Stimulated activated memory B cell treated with anti-CD40 and anti-IgM and Interleukin-4, amounts not matched to agents 10 μg/mL and 1 μg/mL and 100 μg/mL, for 72 hours (primary cell): ENCODE measurements at regions not wholly inside any gene's neighbourhood (a gene's known extent, or its start where the extent isn't known, plus 50 kb on each side); places are given as distances from the start of the nearest gene placed in this dataset.

Experiments used
- ATAC-seq: fragments of 150-1000 bp; cut with Tn5 transposase; 2 replicates; pipeline ENCODE4 v1.10.0; 2021
- H3K27ac Mint-ChIP-seq: one replicate; pipeline ENCODE4 v1.8.0; 2022; ENCODE audit warnings: mild to moderate bottlenecking, mixed read lengths
- H3K27me3 Mint-ChIP-seq: one replicate; pipeline ENCODE4 v1.8.0; 2022; ENCODE audit warnings: mixed read lengths
- H3K36me3 Mint-ChIP-seq: one replicate; pipeline ENCODE4 v1.8.0; 2022; ENCODE audit warnings: mixed read lengths
- H3K4me1 Mint-ChIP-seq: one replicate; pipeline ENCODE4 v1.8.0; 2022; ENCODE audit warnings: mixed read lengths
- H3K4me3 Mint-ChIP-seq: one replicate; pipeline ENCODE4 v1.8.0; 2022; ENCODE audit warnings: mild to moderate bottlenecking, moderate library complexity, mixed read lengths
- H3K9me3 Mint-ChIP-seq: one replicate; pipeline ENCODE4 v1.8.0; 2022; ENCODE audit warnings: mixed read lengths

- Mint-ChIP-seq H3K9me3 (peaks cover 1% of the 10 kb centered on the region), H3K36me3 (no peaks in the 10 kb centered on the region), H3K27me3 (no peaks in the 10 kb centered on the region), H3K4me3 (no peak overlapping the region), H3K27ac (no peak overlapping the region), H3K4me1 (no peaks in the 10 kb centered on the region)
- ATAC-seq, result no peak
These were observed 100.7 kb downstream of the MEX3B start for GRCh38 chr15:81945014-81945615.

GRCh38 chr15:81942655-81943195, 103.1 kb downstream of the MEX3B start:
- ATAC-seq, result no peak
- no peaks in the 10 kb centered on the region for H3K4me1 Mint-ChIP-seq
- peaks cover 12% of the 10 kb centered on the region for H3K27me3 Mint-ChIP-seq
- no peaks in the 10 kb centered on the region for H3K36me3 Mint-ChIP-seq
- H3K27ac Mint-ChIP-seq, result no peak overlapping the region
- H3K9me3 Mint-ChIP-seq, result peaks cover 3% of the 10 kb centered on the region
- no peak overlapping the region for H3K4me3 Mint-ChIP-seq

- Mint-ChIP-seq H3K4me1 (no peaks in the 10 kb centered on the region), H3K27ac (no peak overlapping the region), H3K36me3 (no peaks in the 10 kb centered on the region), H3K4me3 (no peak overlapping the region), H3K27me3 (peaks cover 18% of the 10 kb centered on the region), H3K9me3 (peaks cover 3% of the 10 kb centered on the region)
- ATAC-seq, result no peak
These were observed 103.7 kb downstream of the MEX3B start for GRCh38 chr15:81942157-81942556.

GRCh38 chr15:81941479-81941878, 104.3 kb downstream of the MEX3B start:
- Mint-ChIP-seq H3K36me3 (no peaks in the 10 kb centered on the region), H3K9me3 (peaks cover 3% of the 10 kb centered on the region), H3K4me3 (no peak overlapping the region), H3K27me3 (peaks cover 20% of the 10 kb centered on the region), H3K4me1 (no peaks in the 10 kb centered on the region), H3K27ac (no peak overlapping the region)
- ATAC-seq, result no peak

GRCh38 chr15:81940467-81941451, 105.1 kb downstream of the MEX3B start:
- ATAC-seq, result no peak
- H3K27ac Mint-ChIP-seq, result no peak overlapping the region
- peaks cover 20% of the 10 kb centered on the region for H3K27me3 Mint-ChIP-seq
- H3K9me3 Mint-ChIP-seq, result peaks cover 3% of the 10 kb centered on the region
- H3K4me3 Mint-ChIP-seq, result no peak overlapping the region
- H3K4me1 Mint-ChIP-seq, result no peaks in the 10 kb centered on the region
- no peaks in the 10 kb centered on the region for H3K36me3 Mint-ChIP-seq

- ATAC-seq, result no peak
- Mint-ChIP-seq H3K36me3 (no peaks in the 10 kb centered on the region), H3K4me1 (no peaks in the 10 kb centered on the region), H3K27me3 (peaks cover 20% of the 10 kb centered on the region), H3K9me3 (peaks cover 3% of the 10 kb centered on the region), H3K4me3 (no peak overlapping the region), H3K27ac (no peak overlapping the region)
These were observed 106.0 kb downstream of the MEX3B start for GRCh38 chr15:81939604-81940440.

- no peak for ATAC-seq
- Mint-ChIP-seq H3K9me3 (peaks cover 3% of the 10 kb centered on the region), H3K27ac (no peak overlapping the region), H3K4me1 (no peaks in the 10 kb centered on the region), H3K27me3 (peaks cover 20% of the 10 kb centered on the region), H3K4me3 (no peak overlapping the region), H3K36me3 (no peaks in the 10 kb centered on the region)
These were observed 108.6 kb downstream of the MEX3B start for GRCh38 chr15:81937189-81937588.

- Mint-ChIP-seq H3K4me3 (no peak overlapping the region), H3K9me3 (no peaks in the 10 kb centered on the region), H3K4me1 (no peaks in the 10 kb centered on the region), H3K27ac (no peak overlapping the region), H3K27me3 (no peaks in the 10 kb centered on the region), H3K36me3 (no peaks in the 10 kb centered on the region)
- no peak for ATAC-seq
These were observed 115.0 kb downstream of the MEX3B start for GRCh38 chr15:81930582-81931369.

- H3K4me3 Mint-ChIP-seq, result no peak overlapping the region
- H3K27ac Mint-ChIP-seq, result no peak overlapping the region
- no peaks in the 10 kb centered on the region for H3K36me3 Mint-ChIP-seq
- no peak for ATAC-seq
- H3K27me3 Mint-ChIP-seq, result no peaks in the 10 kb centered on the region
- no peaks in the 10 kb centered on the region for H3K9me3 Mint-ChIP-seq
- H3K4me1 Mint-ChIP-seq, result no peaks in the 10 kb centered on the region
These were observed 116.3 kb downstream of the MEX3B start for GRCh38 chr15:81929557-81929956.

GRCh38 chr15:81926981-81927380, 118.8 kb downstream of the MEX3B start:
- Mint-ChIP-seq H3K27me3 (no peaks in the 10 kb centered on the region), H3K27ac (no peak overlapping the region), H3K4me1 (no peaks in the 10 kb centered on the region), H3K4me3 (no peak overlapping the region), H3K9me3 (no peaks in the 10 kb centered on the region), H3K36me3 (no peaks in the 10 kb centered on the region)
- no peak for ATAC-seq

- H3K9me3 Mint-ChIP-seq, result peaks cover 12% of the 10 kb centered on the region
- H3K36me3 Mint-ChIP-seq, result no peaks in the 10 kb centered on the region
- H3K4me3 Mint-ChIP-seq, result no peak overlapping the region
- H3K27me3 Mint-ChIP-seq, result peaks cover 11% of the 10 kb centered on the region
- no peak overlapping the region for H3K27ac Mint-ChIP-seq
- no peak for ATAC-seq
- H3K4me1 Mint-ChIP-seq, result no peaks in the 10 kb centered on the region
These were observed 121.1 kb downstream of the MEX3B start for GRCh38 chr15:81924729-81925128.

- Mint-ChIP-seq H3K9me3 (peaks cover 18% of the 10 kb centered on the region), H3K36me3 (no peaks in the 10 kb centered on the region), H3K27me3 (peaks cover 11% of the 10 kb centered on the region), H3K4me3 (no peak overlapping the region), H3K4me1 (no peaks in the 10 kb centered on the region), H3K27ac (no peak overlapping the region)
- no peak for ATAC-seq
These were observed 122.1 kb downstream of the MEX3B start for GRCh38 chr15:81923561-81924350.

- Mint-ChIP-seq H3K27ac (no peak overlapping the region), H3K4me1 (no peaks in the 10 kb centered on the region), H3K9me3 (peaks cover 25% of the 10 kb centered on the region), H3K36me3 (no peaks in the 10 kb centered on the region), H3K4me3 (no peak overlapping the region), H3K27me3 (peaks cover 11% of the 10 kb centered on the region)
- no peak for ATAC-seq
These were observed 123.7 kb downstream of the MEX3B start for GRCh38 chr15:81922143-81922542.

- Mint-ChIP-seq H3K9me3 (peaks cover 30% of the 10 kb centered on the region), H3K27ac (no peak overlapping the region), H3K4me1 (no peaks in the 10 kb centered on the region), H3K4me3 (no peak overlapping the region), H3K27me3 (peaks cover 11% of the 10 kb centered on the region), H3K36me3 (no peaks in the 10 kb centered on the region)
- ATAC-seq, result no peak
These were observed 124.7 kb downstream of the MEX3B start for GRCh38 chr15:81921163-81921562.
